Liver (tissue), 8 donors: ENCODE measurements at regions not wholly inside any gene's neighbourhood (a gene's known extent, or its start where the extent isn't known, plus 50 kb on each side); places are given as distances from the start of the nearest gene placed in this dataset.

ENCODE experiments used
- DNase-seq: peaks from one replicate; pipeline ENCODE4 v3.0.0-alpha.2; 2017; ENCODE audit warnings: low spot score
- H3K27ac ChIP-seq, 2 donors: one replicate each; pipeline ENCODE4 v1.7.0; 2013; ENCODE audit warnings: inconsistent platforms in 2 of 2, low read length in 2 of 2, control low read depth in 1 of 2, low read depth in 1 of 2, mild to moderate bottlenecking in 1 of 2
- H3K27me3 ChIP-seq, 4 donors: one replicate each; pipeline versions ENCODE4 v1.6.1 to v1.7.0; 2013; ENCODE audit warnings: low read length in 3 of 4, inconsistent platforms in 1 of 4, mild to moderate bottlenecking in 1 of 4, moderate library complexity in 1 of 4; ENCODE audit not compliant: control insufficient read depth in 4 of 4, insufficient read depth in 4 of 4
- H3K36me3 ChIP-seq, 4 donors: one replicate each; pipeline versions ENCODE4 v1.6.1 to v1.7.0; 2013; ENCODE audit warnings: low read length in 3 of 4, mild to moderate bottlenecking in 3 of 4, low read depth in 1 of 4, moderate library complexity in 1 of 4; ENCODE audit not compliant: control insufficient read depth in 4 of 4, insufficient read depth in 3 of 4
- H3K4me1 ChIP-seq, 4 donors: one replicate each; pipeline versions ENCODE4 v1.6.1 to v1.7.0; 2013; ENCODE audit warnings: low read length in 3 of 4, mild to moderate bottlenecking in 3 of 4, moderate library complexity in 1 of 4; ENCODE audit not compliant: control insufficient read depth in 4 of 4, insufficient read depth in 4 of 4
- H3K4me3 ChIP-seq, 3 donors: one replicate each; pipeline versions ENCODE4 v1.6.1 to v1.7.0; 2013; ENCODE audit warnings: low read length in 3 of 3, control low read depth in 1 of 3, low read depth in 1 of 3, mild to moderate bottlenecking in 1 of 3
- H3K9ac ChIP-seq, 2 donors: one replicate each; pipeline ENCODE4 v1.7.0; 2013; ENCODE audit warnings: low read length in 2 of 2, mild to moderate bottlenecking in 2 of 2, moderate library complexity in 2 of 2, control low read depth in 1 of 2, low read depth in 1 of 2
- H3K9me3 ChIP-seq, 4 donors: one replicate each; pipeline versions ENCODE4 v1.6.1 to v1.7.0; 2013; ENCODE audit warnings: low read length in 3 of 4; ENCODE audit not compliant: control insufficient read depth in 4 of 4
- EGR1 ChIP-seq, 2 donors: IDR thresholded peaks; 2 replicates each; pipeline ENCODE4 v1.6.1; 2016 to 2018; ENCODE audit warnings: antibody characterized with exemption in 2 of 2, low read depth in 2 of 2
- FOXA1 ChIP-seq: IDR thresholded peaks from 2 replicates; pipeline ENCODE4 v1.6.1; 2016; ENCODE audit warnings: antibody characterized with exemption
- FOXA2 ChIP-seq: IDR thresholded peaks from 2 replicates; pipeline ENCODE4 v1.6.1; 2016; ENCODE audit warnings: antibody characterized with exemption
- GABPA ChIP-seq, 2 donors: IDR thresholded peaks in 1 of 2; conservative IDR thresholded peaks in 1 of 2; 2 replicates each; pipeline ENCODE4 v1.6.1; 2016; ENCODE audit warnings: antibody characterized with exemption in 2 of 2, mild to moderate bottlenecking in 1 of 2, moderate library complexity in 1 of 2
- JUND ChIP-seq, 2 donors: IDR thresholded peaks; 2 replicates each; pipeline ENCODE4 v1.6.1; 2016; ENCODE audit warnings: antibody characterized with exemption in 2 of 2
- NR2F2 ChIP-seq: IDR thresholded peaks from 2 replicates; pipeline ENCODE4 v1.6.1; 2016; ENCODE audit warnings: antibody characterized with exemption
- RAD21 ChIP-seq, 2 donors: IDR thresholded peaks; 2 replicates each; pipeline ENCODE4 v1.6.1; 2016; ENCODE audit warnings: antibody characterized with exemption in 2 of 2, mild to moderate bottlenecking in 2 of 2
- RXRA ChIP-seq, 2 donors: IDR thresholded peaks; 2 replicates each; pipeline ENCODE4 v1.6.1; 2017 to 2018; ENCODE audit warnings: antibody characterized with exemption in 2 of 2, mild to moderate bottlenecking in 1 of 2
- SP1 ChIP-seq: IDR thresholded peaks from 2 replicates; pipeline ENCODE4 v1.6.1; 2018; ENCODE audit warnings: antibody characterized with exemption, mild to moderate bottlenecking
- TAF1 ChIP-seq: conservative IDR thresholded peaks from 2 replicates; pipeline ENCODE4 v1.6.1; 2016; ENCODE audit warnings: antibody characterized with exemption, mild to moderate bottlenecking
- YY1 ChIP-seq: IDR thresholded peaks from 2 replicates; pipeline ENCODE4 v1.6.1; 2016; ENCODE audit warnings: antibody characterized with exemption, mild to moderate bottlenecking
- WGBS: extraction: QIAGEN DNeasy Blood & Tissue Kit; methylation state at CpG from one replicate; pipeline ENCODE4 v1.1.7; 2013; 5-methylcytosine and 5-hydroxymethylcytosine counted together
- TF ChIP-seq, protein P1 (sequence below): fragments of 150-350 bp; IDR thresholded peaks from 2 replicates; pipeline ENCODE4 v1.5.1; 2017; ENCODE audit warnings: improper control_type of control experiment, low read depth, low read length; ENCODE audit not compliant: missing input control
- TF ChIP-seq, protein P2 (sequence below): IDR thresholded peaks from 2 replicates; pipeline ENCODE4 v1.6.1; 2016; ENCODE audit warnings: antibody characterized with exemption
- TF ChIP-seq, protein P3 (sequence below): IDR thresholded peaks from 2 replicates; pipeline ENCODE4 v1.6.1; 2016; ENCODE audit warnings: antibody characterized with exemption
- TF ChIP-seq, protein P4 (sequence below): IDR thresholded peaks from 2 replicates; pipeline ENCODE4 v1.6.1; 2016; ENCODE audit warnings: antibody characterized with exemption, mild to moderate bottlenecking
- TF ChIP-seq, protein P5 (sequence below): IDR thresholded peaks from 2 replicates; pipeline ENCODE4 v1.6.1; 2016; ENCODE audit warnings: antibody characterized with exemption
- donor health status: healthy.
- donor health status: healthy.
- donor health status: healthy.
- donor health status: healthy.
- donor health status: healthy.

DNA sequence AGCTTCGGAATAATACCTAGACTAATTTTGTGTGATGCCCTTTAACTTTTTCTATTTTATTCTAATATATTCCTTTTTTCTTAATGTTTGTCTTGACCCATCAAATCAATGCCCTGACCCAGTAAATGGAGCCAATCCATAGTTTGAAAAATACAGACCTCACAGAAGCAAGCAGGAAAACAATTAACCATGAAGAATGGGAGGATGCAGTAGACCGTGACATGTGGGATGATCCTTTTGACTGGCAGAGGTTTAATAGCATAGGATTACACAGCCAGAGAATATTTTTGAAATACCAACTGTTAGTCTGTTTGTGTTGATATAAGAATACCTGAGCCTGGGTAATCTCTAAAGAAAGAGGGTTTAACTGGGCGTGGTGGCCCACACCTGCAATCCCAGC lies 142.6 kb upstream of the NEBL start:
- Histone ChIP-seq H3K36me3 (no peaks in the 10 kb centered on the region), H3K4me3 (no peak overlapping the region), H3K4me1 (no peaks in the 10 kb centered on the region), H3K9me3 (no peaks in the 10 kb centered on the region), H3K9ac (no peak overlapping the region), H3K27me3 (no peaks in the 10 kb centered on the region), H3K27ac (no peak overlapping the region)
- 97% methylated on average over 3 of the region's 3 CpGs for WGBS
- no peak for TF ChIP-seq FOXA2
- TF ChIP-seq, protein P1, sequence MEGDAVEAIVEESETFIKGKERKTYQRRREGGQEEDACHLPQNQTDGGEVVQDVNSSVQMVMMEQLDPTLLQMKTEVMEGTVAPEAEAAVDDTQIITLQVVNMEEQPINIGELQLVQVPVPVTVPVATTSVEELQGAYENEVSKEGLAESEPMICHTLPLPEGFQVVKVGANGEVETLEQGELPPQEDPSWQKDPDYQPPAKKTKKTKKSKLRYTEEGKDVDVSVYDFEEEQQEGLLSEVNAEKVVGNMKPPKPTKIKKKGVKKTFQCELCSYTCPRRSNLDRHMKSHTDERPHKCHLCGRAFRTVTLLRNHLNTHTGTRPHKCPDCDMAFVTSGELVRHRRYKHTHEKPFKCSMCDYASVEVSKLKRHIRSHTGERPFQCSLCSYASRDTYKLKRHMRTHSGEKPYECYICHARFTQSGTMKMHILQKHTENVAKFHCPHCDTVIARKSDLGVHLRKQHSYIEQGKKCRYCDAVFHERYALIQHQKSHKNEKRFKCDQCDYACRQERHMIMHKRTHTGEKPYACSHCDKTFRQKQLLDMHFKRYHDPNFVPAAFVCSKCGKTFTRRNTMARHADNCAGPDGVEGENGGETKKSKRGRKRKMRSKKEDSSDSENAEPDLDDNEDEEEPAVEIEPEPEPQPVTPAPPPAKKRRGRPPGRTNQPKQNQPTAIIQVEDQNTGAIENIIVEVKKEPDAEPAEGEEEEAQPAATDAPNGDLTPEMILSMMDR = no peak
- no peak for TF ChIP-seq YY1
- no peak for TF ChIP-seq SP1
- TF ChIP-seq, protein P2, sequence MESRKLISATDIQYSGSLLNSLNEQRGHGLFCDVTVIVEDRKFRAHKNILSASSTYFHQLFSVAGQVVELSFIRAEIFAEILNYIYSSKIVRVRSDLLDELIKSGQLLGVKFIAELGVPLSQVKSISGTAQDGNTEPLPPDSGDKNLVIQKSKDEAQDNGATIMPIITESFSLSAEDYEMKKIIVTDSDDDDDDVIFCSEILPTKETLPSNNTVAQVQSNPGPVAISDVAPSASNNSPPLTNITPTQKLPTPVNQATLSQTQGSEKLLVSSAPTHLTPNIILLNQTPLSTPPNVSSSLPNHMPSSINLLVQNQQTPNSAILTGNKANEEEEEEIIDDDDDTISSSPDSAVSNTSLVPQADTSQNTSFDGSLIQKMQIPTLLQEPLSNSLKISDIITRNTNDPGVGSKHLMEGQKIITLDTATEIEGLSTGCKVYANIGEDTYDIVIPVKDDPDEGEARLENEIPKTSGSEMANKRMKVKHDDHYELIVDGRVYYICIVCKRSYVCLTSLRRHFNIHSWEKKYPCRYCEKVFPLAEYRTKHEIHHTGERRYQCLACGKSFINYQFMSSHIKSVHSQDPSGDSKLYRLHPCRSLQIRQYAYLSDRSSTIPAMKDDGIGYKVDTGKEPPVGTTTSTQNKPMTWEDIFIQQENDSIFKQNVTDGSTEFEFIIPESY = no peak
- no peak for TF ChIP-seq JUND (IDR thresholded peaks at IDR 0.05)
- TF ChIP-seq RXRA (IDR thresholded peaks at IDR 0.05) = no peak
- TF ChIP-seq, protein P3, sequence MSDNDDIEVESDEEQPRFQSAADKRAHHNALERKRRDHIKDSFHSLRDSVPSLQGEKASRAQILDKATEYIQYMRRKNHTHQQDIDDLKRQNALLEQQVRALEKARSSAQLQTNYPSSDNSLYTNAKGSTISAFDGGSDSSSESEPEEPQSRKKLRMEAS = no peak
- TF ChIP-seq, protein P4, sequence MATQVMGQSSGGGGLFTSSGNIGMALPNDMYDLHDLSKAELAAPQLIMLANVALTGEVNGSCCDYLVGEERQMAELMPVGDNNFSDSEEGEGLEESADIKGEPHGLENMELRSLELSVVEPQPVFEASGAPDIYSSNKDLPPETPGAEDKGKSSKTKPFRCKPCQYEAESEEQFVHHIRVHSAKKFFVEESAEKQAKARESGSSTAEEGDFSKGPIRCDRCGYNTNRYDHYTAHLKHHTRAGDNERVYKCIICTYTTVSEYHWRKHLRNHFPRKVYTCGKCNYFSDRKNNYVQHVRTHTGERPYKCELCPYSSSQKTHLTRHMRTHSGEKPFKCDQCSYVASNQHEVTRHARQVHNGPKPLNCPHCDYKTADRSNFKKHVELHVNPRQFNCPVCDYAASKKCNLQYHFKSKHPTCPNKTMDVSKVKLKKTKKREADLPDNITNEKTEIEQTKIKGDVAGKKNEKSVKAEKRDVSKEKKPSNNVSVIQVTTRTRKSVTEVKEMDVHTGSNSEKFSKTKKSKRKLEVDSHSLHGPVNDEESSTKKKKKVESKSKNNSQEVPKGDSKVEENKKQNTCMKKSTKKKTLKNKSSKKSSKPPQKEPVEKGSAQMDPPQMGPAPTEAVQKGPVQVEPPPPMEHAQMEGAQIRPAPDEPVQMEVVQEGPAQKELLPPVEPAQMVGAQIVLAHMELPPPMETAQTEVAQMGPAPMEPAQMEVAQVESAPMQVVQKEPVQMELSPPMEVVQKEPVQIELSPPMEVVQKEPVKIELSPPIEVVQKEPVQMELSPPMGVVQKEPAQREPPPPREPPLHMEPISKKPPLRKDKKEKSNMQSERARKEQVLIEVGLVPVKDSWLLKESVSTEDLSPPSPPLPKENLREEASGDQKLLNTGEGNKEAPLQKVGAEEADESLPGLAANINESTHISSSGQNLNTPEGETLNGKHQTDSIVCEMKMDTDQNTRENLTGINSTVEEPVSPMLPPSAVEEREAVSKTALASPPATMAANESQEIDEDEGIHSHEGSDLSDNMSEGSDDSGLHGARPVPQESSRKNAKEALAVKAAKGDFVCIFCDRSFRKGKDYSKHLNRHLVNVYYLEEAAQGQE = no peak
- no peak for TF ChIP-seq NR2F2
- TF ChIP-seq TAF1 = no peak
- TF ChIP-seq, protein P5, sequence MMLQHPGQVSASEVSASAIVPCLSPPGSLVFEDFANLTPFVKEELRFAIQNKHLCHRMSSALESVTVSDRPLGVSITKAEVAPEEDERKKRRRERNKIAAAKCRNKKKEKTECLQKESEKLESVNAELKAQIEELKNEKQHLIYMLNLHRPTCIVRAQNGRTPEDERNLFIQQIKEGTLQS = no peak
- TF ChIP-seq EGR1 (IDR thresholded peaks at IDR 0.05; ENCODE audit: low read depth in 2 of 2) = no peak
- no peak for DNase-seq

DNA sequence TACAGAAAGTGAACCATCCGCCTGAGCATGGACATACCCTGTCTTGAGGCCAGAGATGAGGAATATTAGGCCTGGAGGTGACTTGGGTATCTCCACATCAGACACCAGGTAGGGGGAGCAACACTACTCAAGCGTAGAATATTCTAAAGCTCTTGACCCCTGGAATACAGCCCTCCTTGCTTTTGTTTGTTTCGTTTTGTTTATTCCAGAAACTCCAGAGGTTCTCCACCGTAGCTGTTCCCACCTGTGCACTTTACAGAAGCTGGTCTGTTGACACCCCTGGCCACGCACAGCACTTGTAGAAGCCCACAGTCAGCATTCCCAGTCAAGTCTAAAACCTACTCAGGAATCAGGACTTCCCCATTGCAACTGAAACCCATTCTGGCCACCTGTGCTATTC lies 139.6 kb upstream of the NEBL start:
- Histone ChIP-seq H3K4me3 (no peak overlapping the region), H3K36me3 (no peaks in the 10 kb centered on the region), H3K27ac (no peak overlapping the region), H3K27me3 (no peaks in the 10 kb centered on the region), H3K9me3 (no peaks in the 10 kb centered on the region), H3K9ac (no peak overlapping the region), H3K4me1 (peaks cover 0 to 3% (median 2%) of the 10 kb centered on the region in 4 donors)
- WGBS = 74% methylated on average over 5 of the region's 5 CpGs
- DNase-seq = no peak
- no peak for TF ChIP-seq RAD21 (IDR thresholded peaks at IDR 0.05)
- no peak for TF ChIP-seq FOXA1
- TF ChIP-seq FOXA2 = no peak
- TF ChIP-seq RXRA (IDR thresholded peaks at IDR 0.05) = no peak
- TF ChIP-seq, protein P2 = no peak
- TF ChIP-seq TAF1 = no peak
- no peak for TF ChIP-seq GABPA (IDR thresholded peaks at IDR 0.05 in 1 of 2, conservative IDR thresholded peaks at IDR 0.05 in 1 of 2)
- TF ChIP-seq NR2F2 = no peak
- TF ChIP-seq, protein P4 = no peak
